H9 (cell line): ENCODE measurements at regions not wholly inside any gene's neighbourhood (a gene's known extent, or its start where the extent isn't known, plus 50 kb on each side); places are given as distances from the start of the nearest gene placed in this dataset.

Experiments
- DNase-seq: peaks from one replicate; pipeline ENCODE4 v3.0.0-alpha.2; 2017
- H2AFZ ChIP-seq: one replicate; pipeline ENCODE4 v1.6.1; 2013; ENCODE audit warnings: mild to moderate bottlenecking, low read length, control low read depth, moderate library complexity
- H2AK5ac ChIP-seq: 2 replicates; pipeline ENCODE4 v1.6.1; 2013; ENCODE audit warnings: low read length, control low read depth, mixed read lengths; ENCODE audit not compliant: insufficient read length
- H2BK120ac ChIP-seq: one replicate; pipeline ENCODE4 v1.6.1; 2013; ENCODE audit warnings: low read depth, mild to moderate bottlenecking, low read length, control low read depth, inconsistent platforms; ENCODE audit not compliant: poor library complexity, severe bottlenecking
- H2BK12ac ChIP-seq: 2 replicates; pipeline ENCODE4 v1.6.1; 2013; ENCODE audit warnings: low read length, control low read depth, mixed read lengths, low read depth; ENCODE audit not compliant: insufficient read length
- H2BK15ac ChIP-seq: 2 replicates; pipeline ENCODE4 v1.6.1; 2013; ENCODE audit warnings: low read depth, low read length, control low read depth
- H2BK20ac ChIP-seq: one replicate; pipeline ENCODE4 v1.6.1; 2013; ENCODE audit warnings: low read depth, mild to moderate bottlenecking, low read length, control low read depth, inconsistent platforms; ENCODE audit not compliant: poor library complexity, severe bottlenecking
- H2BK5ac ChIP-seq: 2 replicates; pipeline ENCODE4 v1.6.1; 2013; ENCODE audit warnings: low read length, control low read depth, mixed read lengths; ENCODE audit not compliant: insufficient read length
- H3K14ac ChIP-seq: 2 replicates; pipeline ENCODE4 v1.6.1; 2013; ENCODE audit warnings: low read length, control low read depth; ENCODE audit not compliant: insufficient read depth
- H3K18ac ChIP-seq: 2 replicates; pipeline ENCODE4 v1.6.1; 2013; ENCODE audit warnings: low read depth, mild to moderate bottlenecking, mixed read lengths, low read length, control low read depth; ENCODE audit not compliant: insufficient read length
- H3K23ac ChIP-seq: 2 replicates; pipeline ENCODE4 v1.6.1; 2013; ENCODE audit warnings: low read length, control low read depth, mixed read lengths, low read depth; ENCODE audit not compliant: insufficient read length
- H3K23me2 ChIP-seq: 2 replicates; pipeline ENCODE4 v1.6.1; 2013; ENCODE audit warnings: low read depth, mild to moderate bottlenecking, mixed read lengths, low read length, control low read depth; ENCODE audit not compliant: insufficient read length, poor library complexity, severe bottlenecking
- H3K27ac ChIP-seq: 2 replicates; pipeline ENCODE4 v1.5.1; 2013; ENCODE audit warnings: low read length, control low read depth, mixed read lengths, low read depth; ENCODE audit not compliant: insufficient read length
- H3K27me3 ChIP-seq: 2 replicates; pipeline ENCODE4 v1.6.1; 2013; ENCODE audit warnings: low read length, control low read depth, inconsistent platforms; ENCODE audit not compliant: insufficient read depth
- H3K4ac ChIP-seq: 2 replicates; pipeline ENCODE4 v1.6.1; 2013; ENCODE audit warnings: low read depth, mild to moderate bottlenecking, control low read depth, inconsistent platforms, low read length, moderate library complexity
- H3K4me1 ChIP-seq: 2 replicates; pipeline ENCODE4 v1.6.1; 2013; ENCODE audit warnings: low read length, control low read depth, inconsistent platforms; ENCODE audit not compliant: insufficient read depth
- H3K4me2 ChIP-seq: 2 replicates; pipeline ENCODE4 v1.6.1; 2013; ENCODE audit warnings: low read length, control low read depth, mixed read lengths; ENCODE audit not compliant: insufficient read length, insufficient read depth
- H3K56ac ChIP-seq: 2 replicates; pipeline ENCODE4 v1.6.1; 2013; ENCODE audit warnings: low read depth, mild to moderate bottlenecking, mixed read lengths, low read length, control low read depth; ENCODE audit not compliant: insufficient read length
- H3K79me1 ChIP-seq: 2 replicates; pipeline ENCODE4 v1.6.1; 2013; ENCODE audit warnings: low read depth, mild to moderate bottlenecking, moderate library complexity, low read length, control low read depth, inconsistent platforms; ENCODE audit not compliant: insufficient read depth, poor library complexity, severe bottlenecking
- H3K79me2 ChIP-seq: 2 replicates; pipeline ENCODE4 v1.6.1; 2013; ENCODE audit warnings: low read length, control low read depth, inconsistent platforms; ENCODE audit not compliant: insufficient read depth
- H3K9ac ChIP-seq: 2 replicates; pipeline ENCODE4 v1.6.1; 2013; ENCODE audit warnings: low read length, control low read depth, mixed read lengths; ENCODE audit not compliant: insufficient read length; ENCODE audit errors: extremely low read depth
- H3K9me3 ChIP-seq: one replicate; pipeline ENCODE4 v1.6.1; 2013; ENCODE audit warnings: low read depth, low read length, inconsistent platforms; ENCODE audit not compliant: control insufficient read depth
- H3T11ph ChIP-seq: one replicate; pipeline ENCODE4 v1.6.1; 2013; ENCODE audit warnings: mild to moderate bottlenecking, low read length, control low read depth, inconsistent platforms
- H4K20me1 ChIP-seq: one replicate; pipeline ENCODE4 v1.6.1; 2013; ENCODE audit not compliant: control insufficient read depth, insufficient read length, insufficient read depth
- H4K5ac ChIP-seq: 2 replicates; pipeline ENCODE4 v1.6.1; 2013; ENCODE audit warnings: low read depth, mild to moderate bottlenecking, mixed read lengths, low read length, control low read depth; ENCODE audit not compliant: insufficient read length
- H4K8ac ChIP-seq: replicated peaks from 2 replicates; pipeline ENCODE4 v1.6.1; 2013; ENCODE audit warnings: low read length, control low read depth, mixed read lengths, low read depth; ENCODE audit not compliant: insufficient read length
- H4K91ac ChIP-seq: 2 replicates; pipeline ENCODE4 v1.6.1; 2013; ENCODE audit warnings: low read depth, mild to moderate bottlenecking, moderate library complexity, mixed read lengths, low read length, control low read depth; ENCODE audit not compliant: insufficient read length
- H3K27ac Mint-ChIP-seq, 3 experiments: 2 replicates in 2 of 3; 3 replicates in 1 of 3; pipeline ENCODE4 v1.8.0; 2020 to 2021; ENCODE audit warnings: mixed read lengths in 3 of 3, mild to moderate bottlenecking in 1 of 3, moderate library complexity in 1 of 3
- H3K27me3 Mint-ChIP-seq: 2 replicates; pipeline ENCODE4 v1.8.0; 2021; ENCODE audit warnings: low read depth, mild to moderate bottlenecking, moderate library complexity, mixed read lengths
- H3K36me3 Mint-ChIP-seq, 3 experiments: 2 replicates in 2 of 3; 3 replicates in 1 of 3; pipeline ENCODE4 v1.8.0; 2020 to 2021; ENCODE audit warnings: low read depth in 3 of 3, mixed read lengths in 3 of 3; ENCODE audit not compliant: insufficient read depth in 1 of 3
- H3K4me1 Mint-ChIP-seq, 2 experiments: 2 replicates each; pipeline ENCODE4 v1.8.0; 2020; ENCODE audit warnings: mixed read lengths in 2 of 2
- H3K4me3 Mint-ChIP-seq, 2 experiments: 2 replicates in 1 of 2; 3 replicates in 1 of 2; pipeline ENCODE4 v1.8.0; 2020 to 2021; ENCODE audit warnings: mild to moderate bottlenecking in 2 of 2, mixed read lengths in 2 of 2, moderate library complexity in 1 of 2
- H3K9me3 Mint-ChIP-seq, 2 experiments: 2 replicates in 1 of 2; 3 replicates in 1 of 2; pipeline ENCODE4 v1.8.0; 2020; ENCODE audit warnings: mild to moderate bottlenecking in 2 of 2, mixed read lengths in 2 of 2, moderate library complexity in 1 of 2
- CTCF ChIP-seq: fragments of 200-600 bp; sonication (generic); conservative IDR thresholded peaks from 3 replicates; pipeline ENCODE4 v1.8.0; 2021; ENCODE audit warnings: antibody characterized with exemption, mild to moderate bottlenecking
- WGBS: extraction: QIAGEN DNeasy Blood & Tissue Kit; methylation state at CpG from one replicate; pipeline ENCODE4 v1.1.7; 2013; ENCODE audit warnings: missing lambda C conversion rate, low lambda C conversion rate, mixed read lengths; ENCODE audit not compliant: insufficient read length; ENCODE audit errors: extremely low coverage; 5-methylcytosine and 5-hydroxymethylcytosine counted together

GRCh38 chr13:93055233-93055632, 171.4 kb upstream of the GPC6 start:
- H3K23me2 ChIP-seq, result no peaks in the 10 kb centered on the region
- H3K79me1 ChIP-seq, result no peaks in the 10 kb centered on the region
- H3K23ac ChIP-seq, result no peak overlapping the region
- no peaks in the 10 kb centered on the region for H3K4me1 ChIP-seq
- H3K56ac ChIP-seq, result no peak overlapping the region
- no peaks in the 10 kb centered on the region for H3K9me3 Mint-ChIP-seq
- H3K9me3 ChIP-seq, result no peaks in the 10 kb centered on the region
- no peak overlapping the region for H3K4ac ChIP-seq
- no peaks in the 10 kb centered on the region for H3K27me3 Mint-ChIP-seq
- no peak overlapping the region for H3K18ac ChIP-seq
- H2AK5ac ChIP-seq, result no peak overlapping the region
- H2BK5ac ChIP-seq, result no peak overlapping the region
- no peak overlapping the region for H2BK20ac ChIP-seq
- H3K4me3 Mint-ChIP-seq, result no peak overlapping the region
- H3K27ac Mint-ChIP-seq, result no peak overlapping the region
- H3K27me3 ChIP-seq, result no peaks in the 10 kb centered on the region
- H3T11ph ChIP-seq, result no peak overlapping the region
- no peak overlapping the region for H3K4me2 ChIP-seq
- H3K9ac ChIP-seq, result no peak overlapping the region
- no peak for DNase-seq
- no CpG with 5 or more reads among the region's 2 CpGs for WGBS
- no peak overlapping the region for H4K5ac ChIP-seq
- no peak for TF ChIP-seq CTCF
- H4K20me1 ChIP-seq, result no peaks in the 10 kb centered on the region
- no peaks in the 10 kb centered on the region for H3K4me1 Mint-ChIP-seq
- H2BK120ac ChIP-seq, result no peak overlapping the region
- H2BK12ac ChIP-seq, result no peak overlapping the region
- H2BK15ac ChIP-seq, result no peak overlapping the region
- no peak overlapping the region for H2AFZ ChIP-seq
- H3K36me3 Mint-ChIP-seq, result no peaks in the 10 kb centered on the region
- no peaks in the 10 kb centered on the region for H3K79me2 ChIP-seq
- no peak overlapping the region for H4K91ac ChIP-seq
- no peak overlapping the region for H3K14ac ChIP-seq
- no peak overlapping the region for H4K8ac ChIP-seq
- H3K27ac ChIP-seq, result no peak overlapping the region
